ENCODE measurements at regions not wholly inside any gene's neighbourhood (a gene's known extent, or its start where the extent isn't known, plus 50 kb on each side); places are given as distances from the start of the nearest gene placed in this dataset.

DNA sequence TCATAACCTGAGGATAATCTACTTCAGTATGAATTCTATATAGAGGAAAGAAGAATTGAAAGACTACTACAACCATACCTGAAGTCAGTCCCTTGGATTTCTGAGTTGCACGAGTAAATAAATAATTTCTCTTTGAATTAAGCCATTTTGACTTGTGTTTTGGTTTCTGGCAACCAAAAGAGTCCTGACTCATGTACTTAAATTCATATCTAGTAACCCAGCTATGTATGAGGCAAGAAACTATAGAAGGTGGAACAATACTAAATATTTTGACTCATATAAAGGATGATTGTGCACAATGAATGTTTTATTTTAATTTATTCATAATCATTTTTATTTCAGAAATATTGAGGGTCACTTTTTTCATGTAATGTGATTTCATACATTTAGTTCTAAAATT, 276.8 kb downstream of the MEF2C start:
- Mint-ChIP-seq H3K27me3 (peaks cover 5 to 33% (median 15%) of the 10 kb centered on the region in 5 donors), H3K36me3 (peaks cover 0 to 5% (median 0%) of the 10 kb centered on the region in 5 donors), H3K4me1 (peaks cover 0 to 5% (median 0%) of the 10 kb centered on the region in 7 donors), H3K4me3 (no peak overlapping the region), H3K27ac (no peak overlapping the region), H3K9me3 (peaks cover 0 to 10% (median 4%) of the 10 kb centered on the region in 11 donors)
- Histone ChIP-seq H3K27ac (ENCODE audit: low read depth, low read length) (no peak overlapping the region), H3K36me3 (ENCODE audit: control insufficient read depth in 2 of 3, insufficient read depth in 3 of 3, low read length in 3 of 3) (no peaks in the 10 kb centered on the region), H3K27me3 (ENCODE audit: control insufficient read depth in 2 of 2, insufficient read depth in 2 of 2, low read length in 2 of 2) (no peaks in the 10 kb centered on the region), H3K4me1 (ENCODE audit: control insufficient read depth in 2 of 2, insufficient read depth in 2 of 2, low read length in 2 of 2) (no peaks in the 10 kb centered on the region), H3K4me3 (ENCODE audit: low read length) (no peak overlapping the region), H3K9me3 (ENCODE audit: control insufficient read depth in 2 of 3, low read length in 3 of 3) (no peaks in the 10 kb centered on the region)
- DNase-seq (no peak), ATAC-seq (no peak)
- ChIA-PET POLR2A (no interaction called here), CTCF (no interaction called here)
- intact Hi-C loops (cut with micrococcal nuclease): no loop called here

DNA sequence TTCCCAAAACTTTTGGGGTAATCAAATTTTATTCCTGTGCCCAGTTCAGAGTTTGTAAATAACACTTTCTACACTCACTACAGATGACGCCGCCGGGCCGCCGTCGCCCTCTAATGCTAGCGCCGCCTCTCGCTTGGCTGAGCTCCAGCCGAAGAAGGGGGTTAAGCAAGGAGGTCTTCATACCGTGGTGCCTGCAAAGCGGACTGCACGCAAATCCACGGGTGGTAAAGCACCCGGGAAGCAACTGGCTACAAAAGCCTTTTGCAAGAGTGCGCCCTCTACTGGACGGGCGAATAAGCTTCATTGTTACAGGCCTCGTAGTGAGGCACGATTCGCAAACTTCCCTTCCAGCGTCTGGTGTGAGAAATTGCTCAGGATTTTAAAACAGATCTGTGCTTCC, 280.4 kb downstream of the MEF2C start:
- Mint-ChIP-seq H3K27ac (no peak overlapping the region), H3K36me3 (peaks cover 0 to 8% (median 0%) of the 10 kb centered on the region in 5 donors), H3K27me3 (peaks cover 3 to 20% (median 7%) of the 10 kb centered on the region in 5 donors), H3K4me1 (peaks cover 0 to 5% (median 0%) of the 10 kb centered on the region in 7 donors), H3K4me3 (no peak overlapping the region), H3K9me3 (peaks cover 0 to 12% (median 6%) of the 10 kb centered on the region in 11 donors)
- ATAC-seq (no peak), DNase-seq (peak in 1 of 9 donors; percentile 35)
- POLR2A ChIA-PET: no interaction called here
- no peaks in the 10 kb centered on the region for H3K4me1 ChIP-seq (ENCODE audit: control insufficient read depth in 2 of 2, insufficient read depth in 2 of 2, low read length in 2 of 2)
- intact Hi-C loops (cut with micrococcal nuclease): loop anchor here in 1 of 2 donors (1.0 to 2.0 kb wide), 2 partner anchors 461 to 822 kb away; no protein-coding TSS in a partner anchor
- H3K9me3 ChIP-seq (ENCODE audit: control insufficient read depth in 2 of 3, low read length in 3 of 3): no peaks in the 10 kb centered on the region
- no peak overlapping the region for H3K27ac ChIP-seq (ENCODE audit: low read depth, low read length)
- CTCF ChIA-PET: no interaction called here
- H3K27me3 ChIP-seq (ENCODE audit: control insufficient read depth in 2 of 2, insufficient read depth in 2 of 2, low read length in 2 of 2): no peaks in the 10 kb centered on the region
- no peak overlapping the region for H3K4me3 ChIP-seq (ENCODE audit: low read length)
- no peaks in the 10 kb centered on the region for H3K36me3 ChIP-seq (ENCODE audit: control insufficient read depth in 2 of 3, insufficient read depth in 3 of 3, low read length in 3 of 3)

DNA sequence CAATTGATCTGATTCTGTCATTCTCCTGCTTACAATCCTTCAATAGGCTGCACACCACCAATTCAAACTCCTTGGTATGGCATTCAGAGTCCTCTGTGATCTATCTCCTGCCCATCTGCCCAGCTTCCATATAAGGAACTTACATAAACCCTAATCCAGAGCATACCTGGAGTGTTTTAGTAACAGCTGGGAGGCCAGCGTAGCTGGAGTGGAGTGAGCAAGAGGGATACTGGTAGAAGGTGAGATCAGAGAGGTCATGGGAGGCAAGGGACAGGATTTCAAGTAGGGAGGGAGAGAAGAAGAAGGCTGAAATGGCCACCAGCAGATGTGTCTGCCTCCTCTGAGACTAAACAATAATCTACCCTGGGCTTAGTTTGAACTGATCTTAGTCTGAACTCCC, 288.5 kb downstream of the MEF2C start:
- DNase-seq (no peak), ATAC-seq (no peak)
- H3K4me3 Mint-ChIP-seq: no peak overlapping the region
- peaks cover 0 to 8% (median 3%) of the 10 kb centered on the region in 11 donors for H3K9me3 Mint-ChIP-seq
- peaks cover 4 to 23% (median 16%) of the 10 kb centered on the region in 5 donors for H3K27me3 Mint-ChIP-seq
- intact Hi-C loops (cut with micrococcal nuclease): no loop called here
- H3K4me1 Mint-ChIP-seq: no peaks in the 10 kb centered on the region
- H3K9me3 ChIP-seq (ENCODE audit: control insufficient read depth in 2 of 3, low read length in 3 of 3): no peaks in the 10 kb centered on the region
- no peak overlapping the region for H3K27ac Mint-ChIP-seq
- no peaks in the 10 kb centered on the region for H3K4me1 ChIP-seq (ENCODE audit: control insufficient read depth in 2 of 2, insufficient read depth in 2 of 2, low read length in 2 of 2)
- ChIA-PET CTCF (no interaction called here), POLR2A (no interaction called here)
- no peaks in the 10 kb centered on the region for H3K27me3 ChIP-seq (ENCODE audit: control insufficient read depth in 2 of 2, insufficient read depth in 2 of 2, low read length in 2 of 2)
- no peaks in the 10 kb centered on the region for H3K36me3 ChIP-seq (ENCODE audit: control insufficient read depth in 2 of 3, insufficient read depth in 3 of 3, low read length in 3 of 3)
- no peak overlapping the region for H3K27ac ChIP-seq (ENCODE audit: low read depth, low read length)
- H3K36me3 Mint-ChIP-seq: no peaks in the 10 kb centered on the region
- H3K4me3 ChIP-seq (ENCODE audit: low read length): no peak overlapping the region

DNA sequence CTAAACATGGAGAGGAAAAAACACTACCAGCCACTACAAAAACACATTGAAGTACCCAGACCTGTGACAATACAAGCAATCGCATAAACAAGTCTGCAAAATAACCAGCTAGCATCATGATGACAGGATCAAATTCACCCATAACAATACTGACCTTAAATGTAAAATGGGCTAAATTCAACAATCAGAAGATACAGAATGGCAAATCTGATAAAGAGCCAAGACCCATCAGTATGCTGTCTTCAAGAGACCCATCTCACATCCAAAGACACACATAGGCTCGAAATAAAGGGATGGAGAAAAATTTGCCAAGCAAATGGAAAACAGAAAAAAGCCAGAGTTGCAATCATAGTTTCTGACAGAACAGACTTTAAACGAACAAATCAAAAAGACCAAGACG, 294.4 kb downstream of the MEF2C start:
- H3K27me3 Mint-ChIP-seq: peaks cover 0 to 33% (median 21%) of the 10 kb centered on the region in 5 donors

DNA sequence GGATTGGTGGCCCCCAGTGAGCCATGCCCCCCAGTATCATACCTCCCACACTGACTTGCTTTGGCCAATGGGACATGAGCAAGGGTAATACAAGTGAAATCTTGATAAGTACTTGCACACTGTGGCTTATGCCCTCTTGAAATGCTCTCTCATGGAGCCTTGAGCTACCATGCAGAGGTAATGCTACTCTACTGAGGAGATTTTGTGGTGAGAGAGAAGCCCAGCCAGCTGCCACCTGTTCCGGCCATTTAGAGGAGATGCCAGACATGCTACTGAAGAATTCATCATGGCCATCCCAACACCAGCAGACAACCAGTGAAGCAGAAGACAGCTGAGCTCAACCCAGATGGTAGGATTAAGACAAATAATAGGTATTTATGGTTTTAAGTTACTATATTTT, 299.5 kb downstream of the MEF2C start:
- CTCF ChIA-PET: no interaction called here
- H3K4me1 ChIP-seq (ENCODE audit: control insufficient read depth in 2 of 2, insufficient read depth in 2 of 2, low read length in 2 of 2): no peaks in the 10 kb centered on the region
- POLR2A ChIA-PET: no interaction called here
- intact Hi-C loops (cut with micrococcal nuclease): no loop called here
- H3K27me3 ChIP-seq (ENCODE audit: control insufficient read depth in 2 of 2, insufficient read depth in 2 of 2, low read length in 2 of 2): no peaks in the 10 kb centered on the region
- DNase-seq: no peak
- H3K9me3 ChIP-seq (ENCODE audit: control insufficient read depth in 2 of 3, low read length in 3 of 3): no peaks in the 10 kb centered on the region
- Mint-ChIP-seq H3K4me1 (no peaks in the 10 kb centered on the region), H3K9me3 (peaks cover 3 to 20% (median 8%) of the 10 kb centered on the region in 11 donors), H3K27ac (no peak overlapping the region), H3K36me3 (no peaks in the 10 kb centered on the region), H3K27me3 (peaks cover 2 to 21% (median 14%) of the 10 kb centered on the region in 5 donors), H3K4me3 (no peak overlapping the region)
- H3K4me3 ChIP-seq (ENCODE audit: low read length): no peak overlapping the region
- H3K27ac ChIP-seq (ENCODE audit: low read depth, low read length): no peak overlapping the region
- no peaks in the 10 kb centered on the region for H3K36me3 ChIP-seq (ENCODE audit: control insufficient read depth in 2 of 3, insufficient read depth in 3 of 3, low read length in 3 of 3)
- no peak for ATAC-seq

More for the DNA sequence above, 294.4 kb downstream of the MEF2C start:
- Histone ChIP-seq H3K36me3 (ENCODE audit: control insufficient read depth in 2 of 3, insufficient read depth in 3 of 3, low read length in 3 of 3) (no peaks in the 10 kb centered on the region), H3K4me3 (ENCODE audit: low read length) (no peak overlapping the region), H3K9me3 (ENCODE audit: control insufficient read depth in 2 of 3, low read length in 3 of 3) (no peaks in the 10 kb centered on the region), H3K4me1 (ENCODE audit: control insufficient read depth in 2 of 2, insufficient read depth in 2 of 2, low read length in 2 of 2) (no peaks in the 10 kb centered on the region), H3K27me3 (ENCODE audit: control insufficient read depth in 2 of 2, insufficient read depth in 2 of 2, low read length in 2 of 2) (no peaks in the 10 kb centered on the region), H3K27ac (ENCODE audit: low read depth, low read length) (no peak overlapping the region)
- ATAC-seq (no peak), DNase-seq (no peak)
- no peaks in the 10 kb centered on the region for H3K4me1 Mint-ChIP-seq
- H3K27ac Mint-ChIP-seq: no peak overlapping the region
- no peak overlapping the region for H3K4me3 Mint-ChIP-seq
- H3K9me3 Mint-ChIP-seq: peaks cover 8 to 34% (median 19%) of the 10 kb centered on the region in 11 donors
- H3K36me3 Mint-ChIP-seq: no peaks in the 10 kb centered on the region
- CTCF ChIA-PET: no interaction called here
- intact Hi-C loops (cut with micrococcal nuclease): no loop called here
- POLR2A ChIA-PET: no interaction called here

DNA sequence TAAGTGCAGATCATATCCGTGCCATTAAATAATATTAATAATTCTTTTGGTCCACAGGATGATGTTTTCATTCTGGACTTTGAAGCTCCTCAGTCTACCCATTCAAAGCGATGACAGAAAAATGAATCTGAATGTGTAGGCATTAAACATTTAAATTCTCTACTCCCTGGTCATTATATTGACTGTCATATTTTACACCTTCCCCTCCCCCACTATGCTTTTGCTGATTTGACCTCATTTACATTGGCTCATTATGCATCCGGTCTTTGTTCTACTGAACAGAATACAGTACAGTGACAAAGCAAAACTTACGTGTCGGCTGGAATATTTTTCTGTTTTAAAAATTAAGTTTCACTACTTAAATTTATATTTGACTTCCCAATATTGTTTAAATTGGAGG, 289.7 kb upstream of the TMEM161B start:
- H3K4me3 ChIP-seq (ENCODE audit: low read length): no peak overlapping the region
- H3K27ac ChIP-seq (ENCODE audit: low read depth, low read length): no peak overlapping the region
- intact Hi-C loops (cut with micrococcal nuclease): no loop called here
- no peaks in the 10 kb centered on the region for H3K9me3 ChIP-seq (ENCODE audit: control insufficient read depth in 2 of 3, low read length in 3 of 3)
- peaks cover 0 to 1% (median 0%) of the 10 kb centered on the region in 11 donors for H3K9me3 Mint-ChIP-seq
- ATAC-seq: no peak
- CTCF ChIA-PET: no interaction called here
- peaks cover 10 to 22% (median 15%) of the 10 kb centered on the region in 5 donors for H3K27me3 Mint-ChIP-seq
- H3K4me1 ChIP-seq (ENCODE audit: control insufficient read depth in 2 of 2, insufficient read depth in 2 of 2, low read length in 2 of 2): no peaks in the 10 kb centered on the region
- H3K4me3 Mint-ChIP-seq: no peak overlapping the region
- no peak overlapping the region for H3K27ac Mint-ChIP-seq
- H3K27me3 ChIP-seq (ENCODE audit: control insufficient read depth in 2 of 2, insufficient read depth in 2 of 2, low read length in 2 of 2): no peaks in the 10 kb centered on the region
- DNase-seq: no peak
- peaks cover 0 to 5% (median 3%) of the 10 kb centered on the region in 7 donors for H3K4me1 Mint-ChIP-seq
- no peaks in the 10 kb centered on the region for H3K36me3 Mint-ChIP-seq
- POLR2A ChIA-PET: no interaction called here
- H3K36me3 ChIP-seq (ENCODE audit: control insufficient read depth in 2 of 3, insufficient read depth in 3 of 3, low read length in 3 of 3): no peaks in the 10 kb centered on the region

DNA sequence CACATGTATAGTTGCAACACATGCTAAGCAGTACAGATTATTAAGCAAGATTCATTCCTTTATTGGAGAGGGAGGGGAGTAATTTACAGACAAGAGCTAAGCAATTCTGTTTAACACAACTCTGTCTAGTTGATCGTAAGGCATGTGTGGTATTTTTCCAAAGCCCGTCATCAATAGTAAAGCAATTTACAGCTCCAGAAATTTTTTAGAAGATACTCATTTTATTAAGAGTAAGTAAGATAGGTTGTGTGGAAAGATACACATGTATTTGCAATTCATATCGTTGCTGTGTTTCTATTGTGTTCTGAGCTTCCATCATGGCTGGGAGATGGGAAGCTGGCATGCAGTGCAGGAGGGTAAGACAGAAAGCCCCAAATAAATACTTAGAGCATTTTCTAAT, 289.2 kb upstream of the TMEM161B start:
- Histone ChIP-seq H3K4me1 (ENCODE audit: control insufficient read depth in 2 of 2, insufficient read depth in 2 of 2, low read length in 2 of 2) (no peaks in the 10 kb centered on the region), H3K27me3 (ENCODE audit: control insufficient read depth in 2 of 2, insufficient read depth in 2 of 2, low read length in 2 of 2) (no peaks in the 10 kb centered on the region), H3K27ac (ENCODE audit: low read depth, low read length) (no peak overlapping the region), H3K9me3 (ENCODE audit: control insufficient read depth in 2 of 3, low read length in 3 of 3) (no peaks in the 10 kb centered on the region), H3K4me3 (ENCODE audit: low read length) (no peak overlapping the region), H3K36me3 (ENCODE audit: control insufficient read depth in 2 of 3, insufficient read depth in 3 of 3, low read length in 3 of 3) (no peaks in the 10 kb centered on the region)
- H3K27ac Mint-ChIP-seq: no peak overlapping the region
- peaks cover 0 to 5% (median 3%) of the 10 kb centered on the region in 7 donors for H3K4me1 Mint-ChIP-seq
- H3K36me3 Mint-ChIP-seq: no peaks in the 10 kb centered on the region
- POLR2A ChIA-PET: no interaction called here
- H3K27me3 Mint-ChIP-seq: peaks cover 10 to 20% (median 15%) of the 10 kb centered on the region in 5 donors
- ATAC-seq (no peak), DNase-seq (no peak)
- intact Hi-C loops (cut with micrococcal nuclease): no loop called here
- H3K9me3 Mint-ChIP-seq: peaks cover 0 to 1% (median 0%) of the 10 kb centered on the region in 11 donors
- H3K4me3 Mint-ChIP-seq: no peak overlapping the region
- CTCF ChIA-PET: no interaction called here

All from naive thymus-derived CD4-positive, alpha-beta T cell (primary cell).